Ishikawa (cell line): ENCODE measurements at regions not wholly inside any gene's neighbourhood (a gene's known extent, or its start where the extent isn't known, plus 50 kb on each side); places are given as distances from the start of the nearest gene placed in this dataset.

Source experiments
- CEBPB ChIP-seq: IDR thresholded peaks from 2 replicates; pipeline ENCODE4 v1.6.1; 2012
- CREB1 ChIP-seq: IDR thresholded peaks from 2 replicates; pipeline ENCODE4 v1.6.1; 2012; ENCODE audit warnings: low read depth
- EGR1 ChIP-seq: IDR thresholded peaks from 2 replicates; pipeline ENCODE4 v1.6.1; 2012
- EP300 ChIP-seq: IDR thresholded peaks from 2 replicates; pipeline ENCODE4 v1.6.1; 2012; ENCODE audit warnings: borderline replicate concordance
- FOXM1 ChIP-seq: IDR thresholded peaks from 2 replicates; pipeline ENCODE4 v1.6.1; 2012; ENCODE audit warnings: low read depth, borderline replicate concordance
- MAX ChIP-seq: IDR thresholded peaks from 2 replicates; pipeline ENCODE4 v1.6.1; 2012
- NFIC ChIP-seq: IDR thresholded peaks from 2 replicates; pipeline ENCODE4 v1.6.1; 2012
- RAD21 ChIP-seq: IDR thresholded peaks from 2 replicates; pipeline ENCODE4 v1.6.1; 2012; ENCODE audit warnings: low read depth
- TAF1 ChIP-seq: IDR thresholded peaks from 2 replicates; pipeline ENCODE4 v1.6.1; 2012; ENCODE audit warnings: low read depth, mild to moderate bottlenecking
- TCF12 ChIP-seq: IDR thresholded peaks from 2 replicates; pipeline ENCODE4 v1.6.1; 2012; ENCODE audit warnings: low read depth
- TEAD4 ChIP-seq: IDR thresholded peaks from 2 replicates; pipeline ENCODE4 v1.6.1; 2012
- TF ChIP-seq, protein P1 (sequence below): IDR thresholded peaks from 2 replicates; pipeline ENCODE4 v1.6.1; 2012; ENCODE audit warnings: low read depth, mild to moderate bottlenecking
- TF ChIP-seq, protein P2 (sequence below): IDR thresholded peaks from 2 replicates; pipeline ENCODE4 v1.6.1; 2012

DNA sequence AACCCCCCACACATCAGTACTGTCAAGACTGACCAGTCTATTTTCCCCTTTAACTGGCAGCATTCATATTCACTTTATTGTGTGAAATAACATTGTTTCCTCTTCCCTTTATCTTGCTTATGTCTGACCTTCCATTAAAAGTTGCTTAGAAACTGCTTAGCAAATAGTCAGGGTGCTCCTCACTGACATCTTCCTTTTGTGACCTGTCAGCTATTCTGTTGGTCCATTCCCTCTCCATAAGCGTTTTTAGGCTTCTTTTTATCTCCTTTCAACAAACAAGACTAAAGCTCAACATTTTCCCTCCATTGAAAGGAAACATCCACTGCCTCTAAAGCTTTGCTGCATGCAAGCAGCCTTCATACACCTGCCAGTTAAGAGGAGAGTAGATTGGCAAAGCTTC is 147.7 kb upstream of the VGLL2 start:
- TF ChIP-seq EGR1 (no peak), EP300 (no peak), TAF1 (no peak), NFIC (no peak), MAX (no peak), RAD21 (no peak), CEBPB (no peak), TEAD4 (no peak), CREB1 (no peak), FOXM1 (no peak), TCF12 (no peak)
- TF ChIP-seq, protein P1, sequence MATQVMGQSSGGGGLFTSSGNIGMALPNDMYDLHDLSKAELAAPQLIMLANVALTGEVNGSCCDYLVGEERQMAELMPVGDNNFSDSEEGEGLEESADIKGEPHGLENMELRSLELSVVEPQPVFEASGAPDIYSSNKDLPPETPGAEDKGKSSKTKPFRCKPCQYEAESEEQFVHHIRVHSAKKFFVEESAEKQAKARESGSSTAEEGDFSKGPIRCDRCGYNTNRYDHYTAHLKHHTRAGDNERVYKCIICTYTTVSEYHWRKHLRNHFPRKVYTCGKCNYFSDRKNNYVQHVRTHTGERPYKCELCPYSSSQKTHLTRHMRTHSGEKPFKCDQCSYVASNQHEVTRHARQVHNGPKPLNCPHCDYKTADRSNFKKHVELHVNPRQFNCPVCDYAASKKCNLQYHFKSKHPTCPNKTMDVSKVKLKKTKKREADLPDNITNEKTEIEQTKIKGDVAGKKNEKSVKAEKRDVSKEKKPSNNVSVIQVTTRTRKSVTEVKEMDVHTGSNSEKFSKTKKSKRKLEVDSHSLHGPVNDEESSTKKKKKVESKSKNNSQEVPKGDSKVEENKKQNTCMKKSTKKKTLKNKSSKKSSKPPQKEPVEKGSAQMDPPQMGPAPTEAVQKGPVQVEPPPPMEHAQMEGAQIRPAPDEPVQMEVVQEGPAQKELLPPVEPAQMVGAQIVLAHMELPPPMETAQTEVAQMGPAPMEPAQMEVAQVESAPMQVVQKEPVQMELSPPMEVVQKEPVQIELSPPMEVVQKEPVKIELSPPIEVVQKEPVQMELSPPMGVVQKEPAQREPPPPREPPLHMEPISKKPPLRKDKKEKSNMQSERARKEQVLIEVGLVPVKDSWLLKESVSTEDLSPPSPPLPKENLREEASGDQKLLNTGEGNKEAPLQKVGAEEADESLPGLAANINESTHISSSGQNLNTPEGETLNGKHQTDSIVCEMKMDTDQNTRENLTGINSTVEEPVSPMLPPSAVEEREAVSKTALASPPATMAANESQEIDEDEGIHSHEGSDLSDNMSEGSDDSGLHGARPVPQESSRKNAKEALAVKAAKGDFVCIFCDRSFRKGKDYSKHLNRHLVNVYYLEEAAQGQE, result no peak
- TF ChIP-seq, protein P2, sequence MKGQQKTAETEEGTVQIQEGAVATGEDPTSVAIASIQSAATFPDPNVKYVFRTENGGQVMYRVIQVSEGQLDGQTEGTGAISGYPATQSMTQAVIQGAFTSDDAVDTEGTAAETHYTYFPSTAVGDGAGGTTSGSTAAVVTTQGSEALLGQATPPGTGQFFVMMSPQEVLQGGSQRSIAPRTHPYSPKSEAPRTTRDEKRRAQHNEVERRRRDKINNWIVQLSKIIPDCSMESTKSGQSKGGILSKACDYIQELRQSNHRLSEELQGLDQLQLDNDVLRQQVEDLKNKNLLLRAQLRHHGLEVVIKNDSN, result no peak
